T-helper 2 cell (primary cell): ENCODE measurements at regions not wholly inside any gene's neighbourhood (a gene's known extent, or its start where the extent isn't known, plus 50 kb on each side); places are given as distances from the start of the nearest gene placed in this dataset.
"Not testable (repeated sequence)": the region's sequence is repeated elsewhere in the genome, so short reads cannot be mapped to it uniquely, and the experiment has no call there.

Source experiments
- DNase-seq, 5 experiments: peaks; one replicate each; pipeline versions ENCODE4 v3.0.0 to v3.0.0-alpha.2; 2012 to 2022

- DNase-seq, result no peak
Measured at GRCh38 chr18:71045331-71046065, 756.7 kb downstream of the SOCS6 start.

- no peak for DNase-seq
Measured at GRCh38 chr18:71040161-71040560, 751.3 kb downstream of the SOCS6 start.

GRCh38 chr18:71038196-71038595 is 749.4 kb downstream of the SOCS6 start:
- DNase-seq, result no peak

GRCh38 chr18:71036783-71037182 is 747.9 kb downstream of the SOCS6 start:
- DNase-seq, result no peak

- not testable (repeated sequence) for DNase-seq
Measured at GRCh38 chr18:71031296-71032191, 742.7 kb downstream of the SOCS6 start.

GRCh38 chr18:71030085-71030484 is 741.2 kb downstream of the SOCS6 start:
- not testable (repeated sequence) for DNase-seq

- DNase-seq, result no peak
Measured at GRCh38 chr18:71028285-71028762, 739.5 kb downstream of the SOCS6 start.

GRCh38 chr18:71027531-71027930 is 738.7 kb downstream of the SOCS6 start:
- DNase-seq, result no peak

- DNase-seq, result no peak
Measured at GRCh38 chr18:71025505-71026225, 736.8 kb downstream of the SOCS6 start.

GRCh38 chr18:71022389-71022788 is 733.5 kb downstream of the SOCS6 start:
- DNase-seq, result no peak

GRCh38 chr18:71021030-71021362 is 732.2 kb downstream of the SOCS6 start:
- no peak for DNase-seq

- DNase-seq, result no peak
Measured at GRCh38 chr18:71020342-71021029, 731.6 kb downstream of the SOCS6 start.

- no peak for DNase-seq
Measured at GRCh38 chr18:71018816-71019215, 730.0 kb downstream of the SOCS6 start.

- no peak for DNase-seq
Measured at GRCh38 chr18:71012789-71013188, 723.9 kb downstream of the SOCS6 start.

GRCh38 chr18:71011389-71011788 is 722.5 kb downstream of the SOCS6 start:
- DNase-seq, result no peak

- DNase-seq, result no peak
Measured at GRCh38 chr18:71008257-71008656, 719.4 kb downstream of the SOCS6 start.

GRCh38 chr18:71001597-71001996 is 712.8 kb downstream of the SOCS6 start:
- no peak for DNase-seq

GRCh38 chr18:70998490-70998889 is 709.6 kb downstream of the SOCS6 start:
- no peak for DNase-seq

- DNase-seq, result no peak
Measured at GRCh38 chr18:70994116-70994515, 705.3 kb downstream of the SOCS6 start.

GRCh38 chr18:70991577-70991976 is 702.7 kb downstream of the SOCS6 start:
- no peak for DNase-seq

- DNase-seq, result no peak
Measured at GRCh38 chr18:70985948-70986347, 697.1 kb downstream of the SOCS6 start.

GRCh38 chr18:70982292-70982691 is 693.4 kb downstream of the SOCS6 start:
- DNase-seq, result no peak
